Neural cell (in vitro differentiated cells): ENCODE measurements at regions not wholly inside any gene's neighbourhood (a gene's known extent, or its start where the extent isn't known, plus 50 kb on each side); places are given as distances from the start of the nearest gene placed in this dataset.

Experiments used
- H2AFZ ChIP-seq: fragments of 200-600, 300-800 bp; sonication (generic), shearing (Covaris generic); 2 replicates; pipeline ENCODE4 v1.6.0; 2014; ENCODE audit warnings: low read depth, mild to moderate bottlenecking, antibody characterized with exemption, low read length, moderate library complexity
- H3F3A ChIP-seq: fragments of 200-600 bp; shearing (Covaris generic); 2 replicates; pipeline ENCODE4 v1.6.1; 2016; ENCODE audit warnings: mild to moderate bottlenecking, moderate library complexity, mixed read lengths, antibody characterized with exemption, low read length; ENCODE audit not compliant: insufficient read depth, poor library complexity, severe bottlenecking
- H3K27ac ChIP-seq: fragments of 200-600, 300-800 bp; sonication (generic), shearing (Covaris generic); 2 replicates; pipeline ENCODE4 v1.5.1; 2014; ENCODE audit warnings: mild to moderate bottlenecking, low read length, moderate library complexity
- H3K27me3 ChIP-seq: fragments of 300-800, 200-600 bp; sonication (generic), shearing (Covaris generic); 2 replicates; pipeline ENCODE4 v1.6.0; 2014; ENCODE audit warnings: mild to moderate bottlenecking, low read depth, low read length, moderate library complexity; ENCODE audit not compliant: insufficient read depth
- H3K36me3 ChIP-seq: fragments of 300-800, 200-600 bp; sonication (generic), shearing (Covaris generic); 2 replicates; pipeline ENCODE4 v1.5.1; 2014; ENCODE audit warnings: mild to moderate bottlenecking, antibody characterized with exemption, low read length, moderate library complexity; ENCODE audit not compliant: insufficient read depth
- H3K4me2 ChIP-seq: fragments of 300-800, 200-600 bp; sonication (generic), shearing (Covaris generic); 2 replicates; pipeline ENCODE4 v1.6.0; 2014; ENCODE audit warnings: mild to moderate bottlenecking, low read length
- H3K4me3 ChIP-seq: fragments of 300-800, 200-600 bp; sonication (generic), shearing (Covaris generic); 2 replicates; pipeline ENCODE4 v1.5.1; 2014; ENCODE audit warnings: mild to moderate bottlenecking, low read length, moderate library complexity
- H3K79me2 ChIP-seq: fragments of 200-600 bp; shearing (Covaris generic); replicated peaks from 2 replicates; pipeline ENCODE4 v1.6.0; 2014; ENCODE audit warnings: mild to moderate bottlenecking, low read length, moderate library complexity; ENCODE audit not compliant: insufficient read depth
- H3K9ac ChIP-seq: fragments of 300-800, 200-600 bp; sonication (generic), shearing (Covaris generic); 2 replicates; pipeline ENCODE4 v1.6.1; 2016; ENCODE audit warnings: mild to moderate bottlenecking, low read length, mixed read lengths
- H3K9me2 ChIP-seq: fragments of 200-600 bp; shearing (Covaris generic); 2 replicates; pipeline ENCODE4 v1.6.1; 2016; ENCODE audit warnings: mild to moderate bottlenecking, low read length, mixed read lengths; ENCODE audit not compliant: insufficient read depth
- H3K9me3 ChIP-seq: fragments of 200-600, 300-800 bp; sonication (generic), shearing (Covaris generic); 2 replicates; pipeline ENCODE4 v1.6.1; 2016; ENCODE audit warnings: mild to moderate bottlenecking, mixed run types, low read length, moderate library complexity, mixed read lengths
- H4K20me1 ChIP-seq: fragments of 200-600 bp; shearing (Covaris generic); 2 replicates; pipeline ENCODE4 v1.6.1; 2016; ENCODE audit warnings: mild to moderate bottlenecking, mixed run types; ENCODE audit not compliant: insufficient read depth
- EP300 ChIP-seq: fragments of 450-650 bp; conservative IDR thresholded peaks from 2 replicates; pipeline ENCODE4 v1.6.1; 2014; ENCODE audit warnings: antibody characterized with exemption, mild to moderate bottlenecking, moderate library complexity; ENCODE audit not compliant: poor library complexity, severe bottlenecking
- EZH2 ChIP-seq: fragments of 200-600, 300-800 bp; shearing (Covaris generic), sonication (generic); IDR thresholded peaks from 2 replicates; pipeline ENCODE4 v1.6.1; 2014; ENCODE audit warnings: antibody characterized with exemption, low read length, borderline replicate concordance, mild to moderate bottlenecking; ENCODE audit not compliant: insufficient read depth, poor library complexity, severe bottlenecking
- MXI1 ChIP-seq: fragments of 450-650 bp; conservative IDR thresholded peaks from 2 replicates; pipeline ENCODE4 v1.6.1; 2014; ENCODE audit warnings: antibody characterized with exemption, mild to moderate bottlenecking; ENCODE audit not compliant: poor library complexity, severe bottlenecking
- POLR2AphosphoS5 ChIP-seq: IDR thresholded peaks from 2 replicates; pipeline ENCODE4 v1.6.1; 2012
- RAD21 ChIP-seq: fragments of 450-650 bp; conservative IDR thresholded peaks from 2 replicates; pipeline ENCODE4 v1.6.1; 2014; ENCODE audit warnings: antibody characterized with exemption, mild to moderate bottlenecking, moderate library complexity
- SMC3 ChIP-seq: fragments of 450-650 bp; conservative IDR thresholded peaks from 2 replicates; pipeline ENCODE4 v1.6.1; 2014; ENCODE audit warnings: antibody characterized with exemption, mild to moderate bottlenecking, moderate library complexity; ENCODE audit not compliant: poor library complexity
- TAF1 ChIP-seq: IDR thresholded peaks from 2 replicates; pipeline ENCODE4 v1.6.1; 2012; ENCODE audit warnings: low read depth
- TF ChIP-seq, protein P1 (sequence below): fragments of 450-650 bp; IDR thresholded peaks from 2 replicates; pipeline ENCODE4 v1.5.1; 2014; ENCODE audit warnings: antibody characterized with exemption, mild to moderate bottlenecking, moderate library complexity; ENCODE audit not compliant: poor library complexity, severe bottlenecking
- TF ChIP-seq, protein P2 (sequence below): IDR thresholded peaks from 2 replicates; pipeline ENCODE4 v1.6.1; 2012; ENCODE audit warnings: borderline replicate concordance

DNA sequence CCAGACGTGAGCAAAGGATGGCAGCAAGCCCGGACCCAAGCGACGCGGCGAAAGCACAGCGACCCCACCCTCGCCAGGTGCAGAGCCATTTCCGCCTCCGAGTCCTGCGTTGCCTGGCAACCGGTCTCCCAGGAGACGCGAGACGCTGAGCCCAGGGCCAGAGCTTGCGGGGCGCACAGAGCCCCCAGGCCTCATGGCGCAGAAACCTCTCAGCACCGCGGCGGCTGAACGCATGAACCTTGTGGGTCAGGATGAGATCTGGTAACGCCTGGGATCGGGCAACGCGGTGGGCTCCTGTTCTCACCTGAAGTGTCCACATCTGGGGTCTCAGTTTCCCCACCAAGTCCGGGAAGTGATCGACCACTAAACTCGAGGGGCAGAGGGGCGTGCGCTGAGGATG, 77.7 kb downstream of the ANKRD60 start:
- Histone ChIP-seq H3K4me3 (peak overlapping the region; percentile 46), H4K20me1 (no peaks in the 10 kb centered on the region), H3K79me2 (no peaks in the 10 kb centered on the region), H3K4me2 (no peak overlapping the region), H3K36me3 (no peaks in the 10 kb centered on the region), H3K9me2 (no peaks in the 10 kb centered on the region), H3F3A (no peaks in the 10 kb centered on the region), H2AFZ (no peak overlapping the region), H3K27me3 (no peaks in the 10 kb centered on the region), H3K9me3 (no peaks in the 10 kb centered on the region), H3K27ac (no peak overlapping the region), H3K9ac (no peak overlapping the region)
- TF ChIP-seq, protein P1, sequence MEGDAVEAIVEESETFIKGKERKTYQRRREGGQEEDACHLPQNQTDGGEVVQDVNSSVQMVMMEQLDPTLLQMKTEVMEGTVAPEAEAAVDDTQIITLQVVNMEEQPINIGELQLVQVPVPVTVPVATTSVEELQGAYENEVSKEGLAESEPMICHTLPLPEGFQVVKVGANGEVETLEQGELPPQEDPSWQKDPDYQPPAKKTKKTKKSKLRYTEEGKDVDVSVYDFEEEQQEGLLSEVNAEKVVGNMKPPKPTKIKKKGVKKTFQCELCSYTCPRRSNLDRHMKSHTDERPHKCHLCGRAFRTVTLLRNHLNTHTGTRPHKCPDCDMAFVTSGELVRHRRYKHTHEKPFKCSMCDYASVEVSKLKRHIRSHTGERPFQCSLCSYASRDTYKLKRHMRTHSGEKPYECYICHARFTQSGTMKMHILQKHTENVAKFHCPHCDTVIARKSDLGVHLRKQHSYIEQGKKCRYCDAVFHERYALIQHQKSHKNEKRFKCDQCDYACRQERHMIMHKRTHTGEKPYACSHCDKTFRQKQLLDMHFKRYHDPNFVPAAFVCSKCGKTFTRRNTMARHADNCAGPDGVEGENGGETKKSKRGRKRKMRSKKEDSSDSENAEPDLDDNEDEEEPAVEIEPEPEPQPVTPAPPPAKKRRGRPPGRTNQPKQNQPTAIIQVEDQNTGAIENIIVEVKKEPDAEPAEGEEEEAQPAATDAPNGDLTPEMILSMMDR, result no peak
- TF ChIP-seq RAD21 (no peak), EP300 (no peak), MXI1 (peak; percentile 46), POLR2AphosphoS5 (no peak), EZH2 (no peak), SMC3 (no peak)

DNA sequence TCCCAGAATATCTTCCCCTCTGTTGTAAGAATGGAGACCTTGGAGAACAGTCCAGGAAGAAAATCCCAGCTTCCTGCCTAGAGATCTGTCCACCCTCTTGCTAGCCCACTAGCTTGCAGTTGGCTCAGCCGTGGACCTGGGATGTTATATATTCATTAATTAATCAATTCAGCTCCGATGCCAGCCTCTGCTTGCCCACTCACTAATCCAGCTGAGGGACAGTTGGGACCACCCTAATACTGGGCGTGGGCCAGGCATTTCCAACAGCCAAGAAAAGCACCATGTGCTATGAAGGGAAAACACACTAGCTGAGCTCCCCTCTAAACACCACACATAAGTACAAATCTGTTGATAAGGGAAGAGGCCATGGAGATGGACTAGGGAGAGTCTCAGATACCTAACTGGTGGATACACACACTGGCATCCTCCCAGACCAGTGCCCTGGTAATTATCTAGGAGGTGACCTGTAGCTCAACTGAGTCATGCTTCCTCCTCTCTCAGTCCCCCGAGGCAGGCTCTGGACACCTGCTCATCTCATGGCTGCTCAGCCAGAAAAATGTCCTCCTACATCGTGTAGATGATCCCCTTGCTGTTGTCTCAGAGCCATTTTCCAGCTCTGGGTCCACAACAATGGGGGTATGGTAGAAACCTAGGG, 78.9 kb downstream of the ANKRD60 start:
- Histone ChIP-seq H3K27me3 (no peaks in the 10 kb centered on the region), H3K4me3 (no peak overlapping the region), H3K9ac (no peak overlapping the region), H3F3A (no peaks in the 10 kb centered on the region), H3K9me2 (no peaks in the 10 kb centered on the region), H3K79me2 (no peaks in the 10 kb centered on the region), H3K9me3 (no peaks in the 10 kb centered on the region), H3K36me3 (no peaks in the 10 kb centered on the region), H4K20me1 (no peaks in the 10 kb centered on the region), H3K4me2 (no peak overlapping the region), H3K27ac (no peak overlapping the region), H2AFZ (no peak overlapping the region)
- TF ChIP-seq, protein P2, sequence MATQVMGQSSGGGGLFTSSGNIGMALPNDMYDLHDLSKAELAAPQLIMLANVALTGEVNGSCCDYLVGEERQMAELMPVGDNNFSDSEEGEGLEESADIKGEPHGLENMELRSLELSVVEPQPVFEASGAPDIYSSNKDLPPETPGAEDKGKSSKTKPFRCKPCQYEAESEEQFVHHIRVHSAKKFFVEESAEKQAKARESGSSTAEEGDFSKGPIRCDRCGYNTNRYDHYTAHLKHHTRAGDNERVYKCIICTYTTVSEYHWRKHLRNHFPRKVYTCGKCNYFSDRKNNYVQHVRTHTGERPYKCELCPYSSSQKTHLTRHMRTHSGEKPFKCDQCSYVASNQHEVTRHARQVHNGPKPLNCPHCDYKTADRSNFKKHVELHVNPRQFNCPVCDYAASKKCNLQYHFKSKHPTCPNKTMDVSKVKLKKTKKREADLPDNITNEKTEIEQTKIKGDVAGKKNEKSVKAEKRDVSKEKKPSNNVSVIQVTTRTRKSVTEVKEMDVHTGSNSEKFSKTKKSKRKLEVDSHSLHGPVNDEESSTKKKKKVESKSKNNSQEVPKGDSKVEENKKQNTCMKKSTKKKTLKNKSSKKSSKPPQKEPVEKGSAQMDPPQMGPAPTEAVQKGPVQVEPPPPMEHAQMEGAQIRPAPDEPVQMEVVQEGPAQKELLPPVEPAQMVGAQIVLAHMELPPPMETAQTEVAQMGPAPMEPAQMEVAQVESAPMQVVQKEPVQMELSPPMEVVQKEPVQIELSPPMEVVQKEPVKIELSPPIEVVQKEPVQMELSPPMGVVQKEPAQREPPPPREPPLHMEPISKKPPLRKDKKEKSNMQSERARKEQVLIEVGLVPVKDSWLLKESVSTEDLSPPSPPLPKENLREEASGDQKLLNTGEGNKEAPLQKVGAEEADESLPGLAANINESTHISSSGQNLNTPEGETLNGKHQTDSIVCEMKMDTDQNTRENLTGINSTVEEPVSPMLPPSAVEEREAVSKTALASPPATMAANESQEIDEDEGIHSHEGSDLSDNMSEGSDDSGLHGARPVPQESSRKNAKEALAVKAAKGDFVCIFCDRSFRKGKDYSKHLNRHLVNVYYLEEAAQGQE, result no peak
- TF ChIP-seq EP300, result no peak
- no peak for TF ChIP-seq MXI1
- TF ChIP-seq SMC3, result no peak
- no peak for TF ChIP-seq EZH2
- TF ChIP-seq POLR2AphosphoS5, result no peak
- no peak for TF ChIP-seq RAD21
- no peak for TF ChIP-seq TAF1
- TF ChIP-seq, protein P1, result no peak
